GM12801 (cell line): ENCODE measurements at regions not wholly inside any gene's neighbourhood (a gene's known extent, or its start where the extent isn't known, plus 50 kb on each side); places are given as distances from the start of the nearest gene placed in this dataset.

Source experiments
- CTCF ChIP-seq: IDR thresholded peaks from one replicate; pipeline ENCODE4 v1.5.1; 2011; ENCODE audit warnings: control low read depth; ENCODE audit not compliant: insufficient read length; ENCODE audit errors: extremely low read depth

- TF ChIP-seq CTCF = no peak
Observed at GRCh38 chr10:108452533-108452932, 1288.0 kb upstream of the SORCS1 start.

- TF ChIP-seq CTCF = no peak
Observed at GRCh38 chr10:108450280-108450679, 1285.8 kb upstream of the SORCS1 start.

GRCh38 chr10:108445746-108446145, 1281.2 kb upstream of the SORCS1 start:
- no peak for TF ChIP-seq CTCF

- TF ChIP-seq CTCF = no peak
Observed at GRCh38 chr10:108443636-108444035, 1279.1 kb upstream of the SORCS1 start.

GRCh38 chr10:108439397-108439796, 1274.9 kb upstream of the SORCS1 start:
- no peak for TF ChIP-seq CTCF

- TF ChIP-seq CTCF = no peak
Observed at GRCh38 chr10:108436096-108436495, 1271.6 kb upstream of the SORCS1 start.

GRCh38 chr10:108434559-108435252, 1270.2 kb upstream of the SORCS1 start:
- no peak for TF ChIP-seq CTCF

DNA sequence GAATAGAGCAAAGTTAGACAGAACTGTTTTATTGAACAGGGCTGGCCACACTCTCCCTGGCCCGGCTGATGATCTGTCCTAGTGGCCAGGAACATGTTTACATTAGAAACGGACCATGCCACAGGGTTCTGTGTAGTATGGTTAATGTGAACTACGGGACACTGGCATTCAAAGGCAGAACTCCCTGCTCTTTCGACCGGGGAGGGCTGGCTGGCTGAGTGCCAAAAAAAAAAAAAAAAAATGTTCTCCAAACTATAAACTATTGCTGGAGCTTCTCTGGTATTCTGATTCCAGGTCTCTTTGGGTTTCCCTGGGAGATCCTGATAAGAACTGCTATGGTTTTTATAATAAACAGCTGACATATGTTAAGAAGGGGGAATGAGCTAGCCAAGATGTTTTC, 1262.6 kb upstream of the SORCS1 start:
- TF ChIP-seq CTCF = no peak
